IMR-90 (cell line): ENCODE measurements at regions not wholly inside any gene's neighbourhood (a gene's known extent, or its start where the extent isn't known, plus 50 kb on each side); places are given as distances from the start of the nearest gene placed in this dataset.

Experiments used
- ATAC-seq: fragments of 200-7000 bp; cut with Tn5 transposase; 2 replicates; pipeline ENCODE4 v1.9.1; 2020; ENCODE audit warnings: low read depth, mild to moderate bottlenecking, moderate library complexity
- BruUV-seq: library from RNA; stranded (reverse); fragments of 400-500 nt; replicated peaks from 2 replicates; lab custom pipeline; 2021; lab: Mats Ljungman, UMichigan
- CTCF ChIA-PET: fragments of 300-600 bp; formaldehyde crosslinking; extraction: SDS; loops from one replicate; lab custom pipeline; 2021; ENCODE audit warnings: antibody characterized with exemption; lab: Yijun Ruan, JAX
- POLR2A ChIA-PET: fragments of 300-600 bp; sonication (Branson Sonifier 250); formaldehyde crosslinking; loops from one replicate; lab custom pipeline; 2022; ENCODE audit warnings: antibody characterized with exemption; ENCODE audit not compliant: unreplicated experiment; lab: Charles Lee
- DNase-seq: peaks from one replicate; pipeline ENCODE4 v3.0.0; 2013
- H2AFZ ChIP-seq: replicated peaks from 2 replicates; pipeline ENCODE3; 2013; ENCODE audit warnings: low read length, mild to moderate bottlenecking; ENCODE audit not compliant: poor library complexity
- H2AK5ac ChIP-seq: 2 replicates; pipeline ENCODE4 v1.6.1; 2013; ENCODE audit warnings: low read depth, low read length, inconsistent platforms
- H2AK9ac ChIP-seq: replicated peaks from 2 replicates; pipeline ENCODE3; 2013; ENCODE audit warnings: mild to moderate bottlenecking, low read depth, low read length, moderate library complexity; ENCODE audit not compliant: poor library complexity
- H2BK120ac ChIP-seq: 2 replicates; pipeline ENCODE4 v1.6.1; 2013; ENCODE audit warnings: low read depth, low read length, inconsistent platforms
- H2BK15ac ChIP-seq: 3 replicates; pipeline ENCODE4 v1.6.1; 2013; ENCODE audit warnings: low read depth, low read length, inconsistent platforms
- H2BK20ac ChIP-seq: 2 replicates; pipeline ENCODE4 v1.6.1; 2013; ENCODE audit warnings: low read depth, mild to moderate bottlenecking, inconsistent platforms, low read length, moderate library complexity
- H2BK5ac ChIP-seq: 2 replicates; pipeline ENCODE4 v1.6.1; 2013; ENCODE audit warnings: mild to moderate bottlenecking, low read depth, low read length, inconsistent platforms; ENCODE audit not compliant: poor library complexity, severe bottlenecking
- H3K14ac ChIP-seq: replicated peaks from 2 replicates; pipeline ENCODE4 v1.6.1; 2013; ENCODE audit warnings: low read depth, low read length, inconsistent platforms
- H3K18ac ChIP-seq: 2 replicates; pipeline ENCODE4 v1.6.1; 2013; ENCODE audit warnings: low read depth, low read length, control low read depth
- H3K23ac ChIP-seq: 2 replicates; pipeline ENCODE4 v1.6.1; 2013; ENCODE audit warnings: low read depth, low read length, inconsistent platforms
- H3K27ac ChIP-seq: 2 replicates; pipeline ENCODE4 v1.5.1; 2013; ENCODE audit warnings: mild to moderate bottlenecking, control low read depth, low read length; ENCODE audit not compliant: insufficient read depth
- H3K27me3 ChIP-seq: 2 replicates; pipeline ENCODE4 v1.6.1; 2013; ENCODE audit warnings: low read length; ENCODE audit not compliant: control insufficient read depth, insufficient read depth
- H3K36me3 ChIP-seq: 2 replicates; pipeline ENCODE4 v1.6.1; 2013; ENCODE audit warnings: low read length, mixed read lengths; ENCODE audit not compliant: control insufficient read depth, insufficient read depth
- H3K4ac ChIP-seq: 2 replicates; pipeline ENCODE4 v1.6.1; 2013; ENCODE audit warnings: low read depth, low read length, inconsistent platforms
- H3K4me1 ChIP-seq: 2 replicates; pipeline ENCODE4 v1.6.1; 2013; ENCODE audit warnings: low read length, mixed read lengths; ENCODE audit not compliant: control insufficient read depth, insufficient read depth
- H3K4me2 ChIP-seq: 2 replicates; pipeline ENCODE4 v1.6.1; 2013; ENCODE audit warnings: low read depth, mild to moderate bottlenecking, control low read depth, low read length, moderate library complexity
- H3K4me3 ChIP-seq: 2 replicates; pipeline ENCODE4 v1.5.1; 2013; ENCODE audit warnings: low read depth, mild to moderate bottlenecking, control low read depth, low read length, moderate library complexity; ENCODE audit not compliant: insufficient read depth
- H3K56ac ChIP-seq: 2 replicates; pipeline ENCODE4 v1.6.1; 2013; ENCODE audit warnings: low read length, inconsistent platforms; ENCODE audit not compliant: insufficient read depth; ENCODE audit errors: extremely low read depth
- H3K79me1 ChIP-seq, 2 experiments: 2 replicates each; pipeline ENCODE4 v1.6.1; 2013; ENCODE audit warnings: low read length in 2 of 2, inconsistent platforms in 1 of 2, low read depth in 1 of 2
- H3K9ac ChIP-seq: 2 replicates; pipeline ENCODE4 v1.6.1; 2013; ENCODE audit warnings: low read depth, low read length, control low read depth
- H3K9me1 ChIP-seq: 2 replicates; pipeline ENCODE4 v1.6.1; 2013; ENCODE audit warnings: low read length, inconsistent platforms; ENCODE audit not compliant: insufficient read depth
- H3K9me3 ChIP-seq: 2 replicates; pipeline ENCODE4 v1.6.1; 2013; ENCODE audit warnings: low read length; ENCODE audit not compliant: control insufficient read depth, insufficient read depth
- H4K20me1 ChIP-seq: 2 replicates; pipeline ENCODE4 v1.6.1; 2013; ENCODE audit warnings: low read length, inconsistent platforms; ENCODE audit not compliant: insufficient read depth
- H4K5ac ChIP-seq: 2 replicates; pipeline ENCODE4 v1.6.1; 2013; ENCODE audit warnings: mild to moderate bottlenecking, low read depth, low read length, control low read depth
- H4K8ac ChIP-seq, 2 experiments: 2 replicates each; pipeline ENCODE4 v1.6.1; 2013; ENCODE audit warnings: low read depth in 2 of 2, low read length in 2 of 2, control low read depth in 1 of 2, inconsistent platforms in 1 of 2
- H4K91ac ChIP-seq: 2 replicates; pipeline ENCODE4 v1.6.1; 2013; ENCODE audit warnings: low read depth, low read length, inconsistent platforms; ENCODE audit not compliant: insufficient read depth
- CEBPB ChIP-seq: IDR thresholded peaks from 2 replicates; pipeline ENCODE4 v1.6.1; 2012; ENCODE audit warnings: low read depth, low read length, improper control_type of control experiment
- CHD1 ChIP-seq: IDR thresholded peaks from 2 replicates; pipeline ENCODE4 v1.6.1; 2012; ENCODE audit warnings: low read depth, low read length, improper control_type of control experiment
- MXI1 ChIP-seq: IDR thresholded peaks from 2 replicates; pipeline ENCODE4 v1.6.1; 2012; ENCODE audit warnings: low read depth, mild to moderate bottlenecking, low read length, moderate library complexity, borderline replicate concordance
- POLR2A ChIP-seq: IDR thresholded peaks from 2 replicates; pipeline ENCODE4 v1.6.1; 2012; ENCODE audit warnings: mild to moderate bottlenecking, low read depth, low read length
- RAD21 ChIP-seq: IDR thresholded peaks from 2 replicates; pipeline ENCODE4 v1.6.1; 2012; ENCODE audit warnings: low read length, improper control_type of control experiment
- RCOR1 ChIP-seq: IDR thresholded peaks from 2 replicates; pipeline ENCODE4 v1.6.1; 2012; ENCODE audit warnings: mild to moderate bottlenecking, low read length, improper control_type of control experiment; ENCODE audit not compliant: insufficient replicate concordance
- WGBS, 2 experiments: methylation state at CpG; one replicate each; pipeline versions ENCODE4 v1.1.5 to v1.1.7; 2013; ENCODE audit warnings: missing lambda C conversion rate in 2 of 2; ENCODE audit not compliant: insufficient read length in 1 of 2; ENCODE audit errors: extremely low coverage in 2 of 2; 5-methylcytosine and 5-hydroxymethylcytosine counted together
- dilution Hi-C: fragments of 300-500 bp; cut with HindIII; formaldehyde crosslinking; loops from one replicate; pipeline ENCODE4 v1.14.3; 2018; ENCODE audit warnings: low sequenced_read_pairs; ENCODE audit not compliant: unreplicated experiment
- in situ Hi-C: fragments of 300-500 bp; cut with MboI; formaldehyde crosslinking; loops from 3 replicates; pipeline ENCODE4 v1.14.3; 2019; ENCODE audit warnings: low sequenced_read_pairs, inconsistent platforms, mixed read lengths
- intact Hi-C: fragments of 100-400 bp; cut with micrococcal nuclease; formaldehyde crosslinking; loops from 2 replicates; pipeline ENCODE4 v1.10.0; 2022

DNA sequence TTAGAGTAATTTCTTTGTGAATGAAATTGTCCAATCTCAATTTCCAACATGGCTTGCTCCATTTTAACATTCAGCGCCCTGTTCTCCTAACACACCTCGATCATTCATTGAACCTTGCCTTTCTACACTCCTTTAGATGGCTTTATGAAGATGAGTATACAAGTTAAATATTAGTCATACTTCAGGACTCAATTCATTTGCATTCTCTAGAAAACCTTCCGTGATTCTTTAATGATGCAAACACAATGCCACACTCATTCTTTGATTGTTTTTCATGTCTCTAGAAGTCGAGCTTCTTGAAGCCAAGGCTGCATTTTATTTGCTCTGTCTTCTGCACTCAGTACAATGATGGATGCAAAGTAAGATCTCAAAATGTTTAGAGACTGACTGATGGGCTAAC, 641.2 kb downstream of the DOK5 start:
- no peak for DNase-seq
- no peak overlapping the region for H4K5ac ChIP-seq
- H3K27ac ChIP-seq, result no peak overlapping the region
- no peaks in the 10 kb centered on the region for H4K20me1 ChIP-seq
- no peak overlapping the region for H4K91ac ChIP-seq
- no peak overlapping the region for H3K4me2 ChIP-seq
- H3K4ac ChIP-seq, result no peak overlapping the region
- BruUV-seq, result no TSS peak
- POLR2A ChIA-PET, result no interaction called here
- no peak overlapping the region for H3K4me3 ChIP-seq
- dilution Hi-C loops (no loop called here), intact Hi-C loops (no loop called here), in situ Hi-C loops (no loop called here)
- no peaks in the 10 kb centered on the region for H3K9me3 ChIP-seq
- no peaks in the 10 kb centered on the region for H3K4me1 ChIP-seq
- H3K56ac ChIP-seq, result no peak overlapping the region
- TF ChIP-seq MXI1 (no peak), CEBPB (no peak), CHD1 (no peak), RAD21 (no peak), RCOR1 (no peak), POLR2A (no peak)
- H3K9me1 ChIP-seq, result no peaks in the 10 kb centered on the region
- no peak overlapping the region for H3K14ac ChIP-seq
- CTCF ChIA-PET, result no interaction called here
- WGBS, 2 experiments, result no CpG with 5 or more reads among the region's 4 CpGs
- H2BK5ac ChIP-seq, result no peak overlapping the region
- no peaks in the 10 kb centered on the region for H3K79me1 ChIP-seq
- H2BK120ac ChIP-seq, result no peak overlapping the region
- no peak overlapping the region for H3K23ac ChIP-seq
- H2AFZ ChIP-seq, result no peak overlapping the region
- ATAC-seq, result no peak
- no peaks in the 10 kb centered on the region for H3K27me3 ChIP-seq
- H3K36me3 ChIP-seq, result no peaks in the 10 kb centered on the region
- no peak overlapping the region for H4K8ac ChIP-seq
- no peak overlapping the region for H2BK15ac ChIP-seq
- H2AK9ac ChIP-seq, result no peak overlapping the region
- no peak overlapping the region for H3K9ac ChIP-seq
- H2AK5ac ChIP-seq, result no peak overlapping the region
- no peak overlapping the region for H2BK20ac ChIP-seq
- H3K18ac ChIP-seq, result no peak overlapping the region
